ENCODE measurements at regions not wholly inside any gene's neighbourhood (a gene's known extent, or its start where the extent isn't known, plus 50 kb on each side); places are given as distances from the start of the nearest gene placed in this dataset.

- H3K9me3 ChIP-seq: no peaks in the 10 kb centered on the region
- TF ChIP-seq CTCF (IDR thresholded peaks at IDR 0.05): no peak
These were observed 215.5 kb upstream of the ZFP42 start for GRCh38 chr4:187780070-187780469.

GRCh38 chr4:187782286-187782824, 213.2 kb upstream of the ZFP42 start:
- H3K4me1 ChIP-seq (ENCODE audit: control insufficient read depth in 1 of 2, insufficient read depth in 1 of 2, low read depth in 1 of 2, low read length in 1 of 2): no peaks in the 10 kb centered on the region
- no peak overlapping the region for H3K4me3 ChIP-seq (ENCODE audit: low read depth in 1 of 2, low read length in 1 of 2)
- H3K9me3 ChIP-seq: no peaks in the 10 kb centered on the region
- H3K36me3 ChIP-seq: no peaks in the 10 kb centered on the region
- TF ChIP-seq CTCF (IDR thresholded peaks at IDR 0.05): no peak
- no peaks in the 10 kb centered on the region for H3K27me3 ChIP-seq
- H3K27ac ChIP-seq: no peak overlapping the region

More at GRCh38 chr4:187780070-187780469, 215.5 kb upstream of the ZFP42 start:
- Histone ChIP-seq H3K36me3 (no peaks in the 10 kb centered on the region), H3K4me1 (ENCODE audit: control insufficient read depth in 1 of 2, insufficient read depth in 1 of 2, low read depth in 1 of 2, low read length in 1 of 2) (no peaks in the 10 kb centered on the region), H3K27me3 (no peaks in the 10 kb centered on the region), H3K27ac (no peak overlapping the region), H3K4me3 (ENCODE audit: low read depth in 1 of 2, low read length in 1 of 2) (no peak overlapping the region)

GRCh38 chr4:187786190-187786589, 209.4 kb upstream of the ZFP42 start:
- Histone ChIP-seq H3K4me3 (ENCODE audit: low read depth in 1 of 2, low read length in 1 of 2) (no peak overlapping the region), H3K36me3 (no peaks in the 10 kb centered on the region), H3K4me1 (ENCODE audit: control insufficient read depth in 1 of 2, insufficient read depth in 1 of 2, low read depth in 1 of 2, low read length in 1 of 2) (no peaks in the 10 kb centered on the region), H3K27ac (no peak overlapping the region), H3K27me3 (no peaks in the 10 kb centered on the region), H3K9me3 (no peaks in the 10 kb centered on the region)
- no peak for TF ChIP-seq CTCF (IDR thresholded peaks at IDR 0.05)

GRCh38 chr4:187789078-187789477, 206.5 kb upstream of the ZFP42 start:
- no peaks in the 10 kb centered on the region for H3K36me3 ChIP-seq
- H3K27me3 ChIP-seq: no peaks in the 10 kb centered on the region
- no peaks in the 10 kb centered on the region for H3K9me3 ChIP-seq
- no peak overlapping the region for H3K4me3 ChIP-seq (ENCODE audit: low read depth in 1 of 2, low read length in 1 of 2)
- H3K27ac ChIP-seq: no peak overlapping the region
- TF ChIP-seq CTCF (IDR thresholded peaks at IDR 0.05): no peak
- H3K4me1 ChIP-seq (ENCODE audit: control insufficient read depth in 1 of 2, insufficient read depth in 1 of 2, low read depth in 1 of 2, low read length in 1 of 2): no peaks in the 10 kb centered on the region

GRCh38 chr4:187795737-187796136, 199.8 kb upstream of the ZFP42 start:
- H3K9me3 ChIP-seq: no peaks in the 10 kb centered on the region
- H3K4me3 ChIP-seq (ENCODE audit: low read depth in 1 of 2, low read length in 1 of 2): no peak overlapping the region
- no peak for TF ChIP-seq CTCF (IDR thresholded peaks at IDR 0.05)
- no peaks in the 10 kb centered on the region for H3K36me3 ChIP-seq
- H3K27ac ChIP-seq: no peak overlapping the region
- H3K27me3 ChIP-seq: no peaks in the 10 kb centered on the region
- H3K4me1 ChIP-seq (ENCODE audit: control insufficient read depth in 1 of 2, insufficient read depth in 1 of 2, low read depth in 1 of 2, low read length in 1 of 2): no peaks in the 10 kb centered on the region

GRCh38 chr4:187798385-187798784, 197.2 kb upstream of the ZFP42 start:
- no peaks in the 10 kb centered on the region for H3K36me3 ChIP-seq
- no peak for TF ChIP-seq CTCF (IDR thresholded peaks at IDR 0.05)
- no peaks in the 10 kb centered on the region for H3K9me3 ChIP-seq
- no peaks in the 10 kb centered on the region for H3K27me3 ChIP-seq
- no peak overlapping the region for H3K27ac ChIP-seq
- H3K4me1 ChIP-seq (ENCODE audit: control insufficient read depth in 1 of 2, insufficient read depth in 1 of 2, low read depth in 1 of 2, low read length in 1 of 2): no peaks in the 10 kb centered on the region
- no peak overlapping the region for H3K4me3 ChIP-seq (ENCODE audit: low read depth in 1 of 2, low read length in 1 of 2)

Data from neutrophil (primary cell).